ENCODE measurements at regions not wholly inside any gene's neighbourhood (a gene's known extent, or its start where the extent isn't known, plus 50 kb on each side); places are given as distances from the start of the nearest gene placed in this dataset.

DNA sequence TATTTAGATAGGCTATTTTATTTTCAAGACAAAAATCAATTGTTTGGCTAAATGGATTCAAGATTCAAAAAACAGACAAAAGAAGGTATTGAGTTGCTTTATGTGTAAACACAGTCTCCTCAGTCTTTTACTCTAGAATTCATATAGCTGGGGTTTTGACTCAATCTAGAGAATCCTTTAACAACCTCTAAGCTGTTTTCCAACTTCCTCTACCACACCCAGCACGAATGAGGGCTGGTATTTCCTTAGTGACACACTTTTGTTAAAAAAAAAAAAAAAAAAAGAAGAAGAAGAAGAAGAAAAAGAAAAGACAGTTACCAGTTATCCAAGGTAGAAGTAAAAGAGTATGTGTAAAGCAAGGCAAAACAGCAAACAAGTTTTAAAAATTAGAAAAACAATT lies 732.8 kb upstream of the GOLIM4 start:
- no peak overlapping the region for H3K4me3 ChIP-seq (ENCODE audit: low read depth, poor library complexity, severe bottlenecking)
- 11 to 24% methylated on average over 1 of the region's 1 CpG for WGBS, 2 donors
- TF ChIP-seq POLR2A (IDR thresholded peaks at IDR 0.05) = no peak
- TF ChIP-seq, protein P1, sequence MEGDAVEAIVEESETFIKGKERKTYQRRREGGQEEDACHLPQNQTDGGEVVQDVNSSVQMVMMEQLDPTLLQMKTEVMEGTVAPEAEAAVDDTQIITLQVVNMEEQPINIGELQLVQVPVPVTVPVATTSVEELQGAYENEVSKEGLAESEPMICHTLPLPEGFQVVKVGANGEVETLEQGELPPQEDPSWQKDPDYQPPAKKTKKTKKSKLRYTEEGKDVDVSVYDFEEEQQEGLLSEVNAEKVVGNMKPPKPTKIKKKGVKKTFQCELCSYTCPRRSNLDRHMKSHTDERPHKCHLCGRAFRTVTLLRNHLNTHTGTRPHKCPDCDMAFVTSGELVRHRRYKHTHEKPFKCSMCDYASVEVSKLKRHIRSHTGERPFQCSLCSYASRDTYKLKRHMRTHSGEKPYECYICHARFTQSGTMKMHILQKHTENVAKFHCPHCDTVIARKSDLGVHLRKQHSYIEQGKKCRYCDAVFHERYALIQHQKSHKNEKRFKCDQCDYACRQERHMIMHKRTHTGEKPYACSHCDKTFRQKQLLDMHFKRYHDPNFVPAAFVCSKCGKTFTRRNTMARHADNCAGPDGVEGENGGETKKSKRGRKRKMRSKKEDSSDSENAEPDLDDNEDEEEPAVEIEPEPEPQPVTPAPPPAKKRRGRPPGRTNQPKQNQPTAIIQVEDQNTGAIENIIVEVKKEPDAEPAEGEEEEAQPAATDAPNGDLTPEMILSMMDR (IDR thresholded peaks at IDR 0.05) = no peak
- DNase-seq (ENCODE audit: low spot score in 2 of 2) = no peak
- intact Hi-C loops (cut with DNase I; ENCODE audit: low total_unique reads) = no loop called here

- no peak overlapping the region for H3K4me3 ChIP-seq (ENCODE audit: low read depth, poor library complexity, severe bottlenecking)
- no peak for DNase-seq (ENCODE audit: low spot score in 2 of 2)
- intact Hi-C loops (cut with DNase I; ENCODE audit: low total_unique reads) = no loop called here
- TF ChIP-seq, protein P1 (IDR thresholded peaks at IDR 0.05) = no peak
- TF ChIP-seq POLR2A (IDR thresholded peaks at IDR 0.05) = no peak
- WGBS, 2 donors = 76 to 87% methylated on average over 4 of the region's 4 CpGs
Observed at GRCh38 chr3:168828014-168828413, 732.3 kb upstream of the GOLIM4 start.

GRCh38 chr3:168824107-168824506 lies 728.4 kb upstream of the GOLIM4 start:
- intact Hi-C loops (cut with DNase I; ENCODE audit: low total_unique reads) = no loop called here
- WGBS, 2 donors = 62 to 72% methylated on average over 2 of the region's 2 CpGs
- no peak overlapping the region for H3K4me3 ChIP-seq (ENCODE audit: low read depth, poor library complexity, severe bottlenecking)
- DNase-seq (ENCODE audit: low spot score in 2 of 2) = no peak
- no peak for TF ChIP-seq POLR2A (IDR thresholded peaks at IDR 0.05)
- TF ChIP-seq, protein P1 (IDR thresholded peaks at IDR 0.05) = no peak

GRCh38 chr3:168823466-168823865 lies 727.7 kb upstream of the GOLIM4 start:
- no peak for DNase-seq (ENCODE audit: low spot score in 2 of 2)
- intact Hi-C loops (cut with DNase I; ENCODE audit: low total_unique reads) = no loop called here
- 88 to 93% methylated on average over 5 of the region's 5 CpGs for WGBS, 2 donors
- TF ChIP-seq POLR2A (IDR thresholded peaks at IDR 0.05) = no peak
- TF ChIP-seq, protein P1 (IDR thresholded peaks at IDR 0.05) = no peak
- no peak overlapping the region for H3K4me3 ChIP-seq (ENCODE audit: low read depth, poor library complexity, severe bottlenecking)

GRCh38 chr3:168820810-168821415 lies 725.2 kb upstream of the GOLIM4 start:
- intact Hi-C loops (cut with DNase I; ENCODE audit: low total_unique reads) = no loop called here
- TF ChIP-seq, protein P1 (IDR thresholded peaks at IDR 0.05) = no peak
- no peak for TF ChIP-seq POLR2A (IDR thresholded peaks at IDR 0.05)
- H3K4me3 ChIP-seq (ENCODE audit: low read depth, poor library complexity, severe bottlenecking) = no peak overlapping the region
- no peak for DNase-seq (ENCODE audit: low spot score in 2 of 2)
- WGBS, 2 donors = 73 to 77% methylated on average over 8 of the region's 8 CpGs

DNA sequence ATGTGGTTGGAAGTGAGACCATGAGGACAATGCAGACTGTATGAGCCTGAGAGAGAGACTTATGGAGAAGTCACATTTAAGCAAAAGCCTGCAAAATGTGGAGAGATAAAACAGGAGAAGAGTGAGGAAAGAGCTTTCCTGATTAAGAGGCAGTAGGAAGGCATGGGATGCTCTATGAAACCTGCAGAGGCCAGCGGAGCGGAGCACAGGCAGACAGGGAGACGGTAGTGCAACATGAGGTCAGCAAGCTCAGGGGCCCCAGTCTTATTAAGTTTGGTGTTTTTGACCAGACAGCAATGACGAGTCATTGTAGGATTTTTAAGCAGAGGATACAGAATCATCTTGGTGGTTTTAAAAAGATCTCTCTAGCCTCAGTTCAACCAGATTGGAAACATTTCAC lies 721.5 kb upstream of the GOLIM4 start:
- 87 to 88% methylated on average over 4 of the region's 4 CpGs for WGBS, 2 donors
- H3K4me3 ChIP-seq (ENCODE audit: low read depth, poor library complexity, severe bottlenecking) = no peak overlapping the region
- DNase-seq (ENCODE audit: low spot score in 2 of 2) = no peak
- intact Hi-C loops (cut with DNase I; ENCODE audit: low total_unique reads) = no loop called here
- TF ChIP-seq, protein P1 (IDR thresholded peaks at IDR 0.05) = no peak
- no peak for TF ChIP-seq POLR2A (IDR thresholded peaks at IDR 0.05)
